WI38 (cell line): ENCODE measurements at regions not wholly inside any gene's neighbourhood (a gene's known extent, or its start where the extent isn't known, plus 50 kb on each side); places are given as distances from the start of the nearest gene placed in this dataset.

Experiments
- H3K4me3 ChIP-seq: 2 replicates; pipeline ENCODE4 v1.5.1; 2011; ENCODE audit warnings: low read depth, mild to moderate bottlenecking, control low read depth, low read length
- CTCF ChIP-seq: IDR thresholded peaks from 2 replicates; pipeline ENCODE4 v1.5.1; 2012; ENCODE audit warnings: low read depth, mild to moderate bottlenecking, control low read depth, low read length

DNA sequence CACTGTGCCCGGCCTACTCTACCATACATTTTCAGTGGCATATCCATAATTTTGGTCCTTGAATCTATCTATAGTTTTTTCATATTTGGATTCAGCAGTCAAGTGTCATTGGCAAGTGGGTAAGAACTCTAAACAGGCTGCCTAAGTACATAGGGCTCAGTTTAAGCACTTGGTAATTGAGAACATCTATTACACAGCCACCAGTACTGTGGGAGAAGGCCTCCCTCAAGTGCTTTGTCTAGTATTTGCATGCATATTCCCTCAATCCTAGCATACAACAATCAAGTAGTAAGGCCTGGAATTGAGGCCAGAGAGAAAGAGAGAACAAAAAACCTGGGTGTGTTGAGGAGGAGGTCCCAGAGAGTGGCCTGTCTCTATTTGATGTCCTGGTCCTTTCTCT is 325.2 kb downstream of the USP25 start:
- TF ChIP-seq CTCF = no peak
- H3K4me3 ChIP-seq = no peak overlapping the region

GRCh38 chr21:16058896-16059295 is 329.1 kb downstream of the USP25 start:
- H3K4me3 ChIP-seq = no peak overlapping the region
- no peak for TF ChIP-seq CTCF

DNA sequence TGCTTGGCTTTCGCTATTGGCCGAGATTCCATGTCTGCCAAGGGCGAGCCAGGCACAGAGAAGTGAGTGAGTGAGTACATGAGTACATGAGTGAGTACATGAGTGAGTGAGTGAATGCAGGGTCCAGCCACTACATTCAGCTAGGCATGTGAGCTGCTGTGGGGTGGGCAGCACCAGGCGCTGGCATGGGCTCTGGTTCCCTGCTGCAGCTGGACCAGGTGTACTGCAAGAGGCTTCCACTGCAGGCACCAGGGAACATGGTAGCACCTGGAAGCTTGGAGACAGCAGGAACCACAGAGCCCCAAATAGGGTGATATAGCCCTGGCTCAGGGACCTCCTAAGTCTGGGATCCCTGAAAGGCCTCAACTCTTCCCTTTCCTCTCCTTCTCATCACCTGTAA is 330.2 kb downstream of the USP25 start:
- no peak for TF ChIP-seq CTCF
- no peak overlapping the region for H3K4me3 ChIP-seq

DNA sequence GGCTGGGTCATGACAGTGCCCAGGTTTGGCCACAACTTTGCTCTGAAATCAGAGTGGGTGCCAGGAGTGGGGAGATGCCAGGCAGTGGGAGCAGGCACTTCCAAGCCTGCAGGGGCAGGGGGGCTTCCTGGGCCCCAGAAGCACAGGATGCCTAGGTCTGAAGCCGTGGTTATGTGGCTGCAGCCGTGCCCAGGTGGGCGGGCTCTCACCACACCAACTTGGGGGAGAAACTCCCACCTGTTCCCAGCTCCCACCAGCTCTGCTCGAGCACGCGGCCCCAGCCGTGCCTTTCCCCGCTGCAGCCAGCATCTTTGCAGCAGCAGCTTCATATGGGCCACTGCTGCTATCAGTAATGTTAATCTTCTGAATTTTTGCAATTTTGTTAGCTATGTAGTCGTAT is 331.4 kb downstream of the USP25 start:
- H3K4me3 ChIP-seq = no peak overlapping the region
- TF ChIP-seq CTCF = no peak

DNA sequence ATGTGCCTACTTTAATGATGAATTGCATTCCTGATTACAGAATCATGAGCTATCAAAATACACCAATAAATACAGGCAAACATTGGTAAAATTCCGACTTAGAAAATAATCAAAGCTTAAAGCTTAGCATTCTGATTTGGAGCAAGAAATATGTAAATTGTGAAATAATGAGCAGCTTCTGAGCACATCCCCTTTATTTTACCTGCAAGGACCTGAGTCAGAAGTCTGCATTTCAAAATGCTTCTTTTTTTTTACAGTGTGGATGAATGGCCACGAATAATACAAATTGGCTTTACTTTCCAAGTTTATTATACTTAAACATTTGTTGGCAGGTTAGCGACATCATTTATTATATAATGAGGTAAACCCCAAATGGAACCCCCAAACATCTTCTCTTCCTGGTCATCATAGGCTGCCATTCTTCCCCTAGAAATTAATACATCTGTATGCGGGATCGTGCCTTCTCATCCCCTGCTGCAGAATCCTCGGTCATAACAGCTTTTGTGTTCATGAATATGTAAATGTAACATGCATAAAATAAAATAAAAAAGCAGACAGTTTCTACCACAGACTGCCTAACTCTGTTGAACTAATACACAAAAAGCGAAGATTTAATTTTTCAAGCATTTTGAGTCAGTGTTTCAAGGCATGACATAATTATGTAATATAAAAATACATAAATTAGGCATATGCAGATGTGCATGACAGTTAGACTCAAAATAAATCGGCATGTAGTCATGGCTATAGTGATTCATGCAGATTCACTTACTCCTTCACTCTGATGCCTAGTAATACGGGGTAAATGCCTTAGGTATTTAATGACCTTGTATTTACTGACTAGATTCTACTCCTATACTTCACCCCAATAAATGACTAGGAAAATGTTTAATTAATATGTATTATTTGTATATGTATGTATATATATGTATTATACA is 339.7 kb downstream of the USP25 start:
- TF ChIP-seq CTCF = no peak
- no peak overlapping the region for H3K4me3 ChIP-seq

GRCh38 chr21:16070207-16070651 is 340.4 kb downstream of the USP25 start:
- TF ChIP-seq CTCF = no peak
- H3K4me3 ChIP-seq = no peak overlapping the region

DNA sequence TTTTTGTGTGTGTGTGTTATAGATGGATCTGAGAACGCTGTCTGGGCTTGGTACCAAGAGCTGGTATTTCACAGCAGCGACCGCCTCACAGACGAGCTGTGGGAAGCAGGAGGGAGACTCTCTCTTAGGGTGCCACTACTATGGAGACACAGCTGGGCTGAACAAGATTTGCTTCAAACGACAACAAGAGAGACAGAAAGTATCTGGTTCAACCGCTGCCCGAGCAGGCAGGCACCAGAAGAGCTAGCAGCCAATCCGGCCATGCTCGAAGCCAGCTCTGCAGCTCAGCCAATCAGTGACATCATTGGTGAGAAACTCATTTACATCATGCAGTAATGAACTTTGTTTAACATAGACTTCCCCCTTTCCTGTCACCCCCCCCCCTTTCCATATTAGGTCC is 341.3 kb downstream of the USP25 start:
- no peak for TF ChIP-seq CTCF
- H3K4me3 ChIP-seq = no peak overlapping the region
